ENCODE measurements at regions not wholly inside any gene's neighbourhood (a gene's known extent, or its start where the extent isn't known, plus 50 kb on each side); places are given as distances from the start of the nearest gene placed in this dataset.

GRCh38 chr14:101045511-101045910 lies 142.0 kb upstream of the RTL1 start:
- no peaks in the 10 kb centered on the region for H3K79me2 ChIP-seq (ENCODE audit: insufficient read depth, low read length)
- no peak overlapping the region for H3K9ac ChIP-seq (ENCODE audit: low read depth, low read length)
- no peak overlapping the region for H2AFZ ChIP-seq (ENCODE audit: low read depth, low read length)
- ATAC-seq (ENCODE audit: insufficient read depth, low read depth) (no peak), DNase-seq (no peak)
- H3K4me2 ChIP-seq (ENCODE audit: insufficient read depth, low read length) = no peak overlapping the region
- H4K20me1 ChIP-seq (ENCODE audit: insufficient read depth, low read length) = no peaks in the 10 kb centered on the region
- H3K27me3 ChIP-seq (ENCODE audit: insufficient read depth, low read length, poor library complexity) = no peaks in the 10 kb centered on the region
- H3K4me1 ChIP-seq (ENCODE audit: insufficient read depth, low read length) = no peaks in the 10 kb centered on the region
- peaks cover 3% of the 10 kb centered on the region for H3K9me3 ChIP-seq (ENCODE audit: insufficient read depth, low read length, severe bottlenecking)
- no peak overlapping the region for H3K4me3 ChIP-seq (ENCODE audit: low read depth in 1 of 2, low read length in 2 of 2)
- no peak for TF ChIP-seq EZH2 (IDR thresholded peaks at IDR 0.05; ENCODE audit: borderline replicate concordance, low read depth, low read length, severe bottlenecking)
- TF ChIP-seq CTCF (IDR thresholded peaks at IDR 0.05; ENCODE audit: borderline replicate concordance, extremely low read depth, low read length, poor library complexity, severe bottlenecking) = no peak
- H3K36me3 ChIP-seq (ENCODE audit: insufficient read depth, low read length) = no peaks in the 10 kb centered on the region
- no peak overlapping the region for H3K27ac ChIP-seq (ENCODE audit: low read length)

GRCh38 chr14:101046071-101046470 lies 142.5 kb upstream of the RTL1 start:
- no peak overlapping the region for H3K4me3 ChIP-seq (ENCODE audit: low read depth in 1 of 2, low read length in 2 of 2)
- ATAC-seq (ENCODE audit: insufficient read depth, low read depth) (no peak; the same call in 2 of the 3 replicates), DNase-seq (no peak)
- no peaks in the 10 kb centered on the region for H3K4me1 ChIP-seq (ENCODE audit: insufficient read depth, low read length)
- no peak overlapping the region for H2AFZ ChIP-seq (ENCODE audit: low read depth, low read length)
- H3K27me3 ChIP-seq (ENCODE audit: insufficient read depth, low read length, poor library complexity) = no peaks in the 10 kb centered on the region
- peaks cover 3% of the 10 kb centered on the region for H3K9me3 ChIP-seq (ENCODE audit: insufficient read depth, low read length, severe bottlenecking)
- H3K4me2 ChIP-seq (ENCODE audit: insufficient read depth, low read length) = no peak overlapping the region
- TF ChIP-seq CTCF (IDR thresholded peaks at IDR 0.05; ENCODE audit: borderline replicate concordance, extremely low read depth, low read length, poor library complexity, severe bottlenecking) (no peak), EZH2 (IDR thresholded peaks at IDR 0.05; ENCODE audit: borderline replicate concordance, low read depth, low read length, severe bottlenecking) (no peak)
- H3K27ac ChIP-seq (ENCODE audit: low read length) = no peak overlapping the region
- no peak overlapping the region for H3K9ac ChIP-seq (ENCODE audit: low read depth, low read length)
- H3K79me2 ChIP-seq (ENCODE audit: insufficient read depth, low read length) = no peaks in the 10 kb centered on the region
- no peaks in the 10 kb centered on the region for H3K36me3 ChIP-seq (ENCODE audit: insufficient read depth, low read length)
- no peaks in the 10 kb centered on the region for H4K20me1 ChIP-seq (ENCODE audit: insufficient read depth, low read length)

- Histone ChIP-seq H3K27me3 (ENCODE audit: insufficient read depth, low read length, poor library complexity) (no peaks in the 10 kb centered on the region), H3K27ac (ENCODE audit: low read length) (no peak overlapping the region), H3K79me2 (ENCODE audit: insufficient read depth, low read length) (no peaks in the 10 kb centered on the region), H3K4me3 (ENCODE audit: low read depth in 1 of 2, low read length in 2 of 2) (no peak overlapping the region), H4K20me1 (ENCODE audit: insufficient read depth, low read length) (no peaks in the 10 kb centered on the region), H3K9ac (ENCODE audit: low read depth, low read length) (no peak overlapping the region), H3K9me3 (ENCODE audit: insufficient read depth, low read length, severe bottlenecking) (peaks cover 3% of the 10 kb centered on the region), H3K4me1 (ENCODE audit: insufficient read depth, low read length) (no peaks in the 10 kb centered on the region), H3K36me3 (ENCODE audit: insufficient read depth, low read length) (no peaks in the 10 kb centered on the region), H2AFZ (ENCODE audit: low read depth, low read length) (no peak overlapping the region), H3K4me2 (ENCODE audit: insufficient read depth, low read length) (no peak overlapping the region)
- TF ChIP-seq EZH2 (IDR thresholded peaks at IDR 0.05; ENCODE audit: borderline replicate concordance, low read depth, low read length, severe bottlenecking) (no peak), CTCF (IDR thresholded peaks at IDR 0.05; ENCODE audit: borderline replicate concordance, extremely low read depth, low read length, poor library complexity, severe bottlenecking) (no peak)
- DNase-seq = peak; percentile 62
- ATAC-seq (ENCODE audit: insufficient read depth, low read depth) = peak; percentile 79
Observed at GRCh38 chr14:101047326-101047725, 143.8 kb upstream of the RTL1 start.

- no peak overlapping the region for H3K27ac ChIP-seq (ENCODE audit: low read length)
- DNase-seq (no peak), ATAC-seq (ENCODE audit: insufficient read depth, low read depth) (no peak)
- H3K4me3 ChIP-seq (ENCODE audit: low read depth in 1 of 2, low read length in 2 of 2) = no peak overlapping the region
- H3K79me2 ChIP-seq (ENCODE audit: insufficient read depth, low read length) = no peaks in the 10 kb centered on the region
- TF ChIP-seq EZH2 (IDR thresholded peaks at IDR 0.05; ENCODE audit: borderline replicate concordance, low read depth, low read length, severe bottlenecking) (no peak), CTCF (IDR thresholded peaks at IDR 0.05; ENCODE audit: borderline replicate concordance, extremely low read depth, low read length, poor library complexity, severe bottlenecking) (no peak)
- H3K27me3 ChIP-seq (ENCODE audit: insufficient read depth, low read length, poor library complexity) = no peaks in the 10 kb centered on the region
- no peak overlapping the region for H2AFZ ChIP-seq (ENCODE audit: low read depth, low read length)
- no peaks in the 10 kb centered on the region for H4K20me1 ChIP-seq (ENCODE audit: insufficient read depth, low read length)
- H3K4me2 ChIP-seq (ENCODE audit: insufficient read depth, low read length) = no peak overlapping the region
- H3K36me3 ChIP-seq (ENCODE audit: insufficient read depth, low read length) = no peaks in the 10 kb centered on the region
- no peak overlapping the region for H3K9ac ChIP-seq (ENCODE audit: low read depth, low read length)
- peaks cover 3% of the 10 kb centered on the region for H3K9me3 ChIP-seq (ENCODE audit: insufficient read depth, low read length, severe bottlenecking)
- no peaks in the 10 kb centered on the region for H3K4me1 ChIP-seq (ENCODE audit: insufficient read depth, low read length)
Observed at GRCh38 chr14:101048766-101049165, 145.2 kb upstream of the RTL1 start.
